SK-N-SH (cell line): ENCODE measurements at regions not wholly inside any gene's neighbourhood (a gene's known extent, or its start where the extent isn't known, plus 50 kb on each side); places are given as distances from the start of the nearest gene placed in this dataset.

Experiments
- CTCF ChIA-PET: fragments of 300-600, 350-600 bp; formaldehyde crosslinking; extraction: SDS; loops from one replicate; lab custom pipeline; 2021; lab: Yijun Ruan, JAX
- POLR2A ChIA-PET: fragments of 350-600 bp; sonication (Branson Sonifier 250); formaldehyde crosslinking; extraction: SDS; loops from one replicate; lab custom pipeline; 2020; ENCODE audit warnings: antibody characterized with exemption, inconsistent platforms; lab: Yijun Ruan, JAX
- DNase-seq: peaks from one replicate; pipeline ENCODE4 v3.0.0; 2012
- H2AFZ ChIP-seq: fragments of 200-600 bp; sonication (generic); 2 replicates; pipeline ENCODE4 v1.8.1; 2016; ENCODE audit warnings: antibody characterized with exemption, mild to moderate bottlenecking, low read depth
- H3F3A ChIP-seq: fragments of 200-600 bp; sonication (generic); replicated peaks from 2 replicates; pipeline ENCODE3; 2016; ENCODE audit warnings: antibody characterized with exemption, mild to moderate bottlenecking; ENCODE audit not compliant: insufficient read depth
- H3K27ac ChIP-seq, 2 experiments: fragments of 200-500 bp in 1 of 2; fragments of 200-600 bp in 1 of 2; sonication (Bioruptor generic) in 1 of 2; sonication (generic), shearing (Covaris generic) in 1 of 2; 2 replicates each; pipeline versions ENCODE4 v1.5.1 to v1.6.1; 2014 to 2016; ENCODE audit warnings: low read depth in 2 of 2, inconsistent platforms in 1 of 2, low read length in 1 of 2, mild to moderate bottlenecking in 1 of 2, mixed read lengths in 1 of 2
- H3K27me3 ChIP-seq: fragments of 200-600 bp; sonication (generic), shearing (Covaris generic); 2 replicates; pipeline ENCODE4 v1.6.1; 2016; ENCODE audit warnings: mixed run types; ENCODE audit not compliant: insufficient read depth
- H3K36me3 ChIP-seq, 2 experiments: fragments of 200-500 bp in 1 of 2; fragments of 200-600 bp in 1 of 2; sonication (Bioruptor generic) in 1 of 2; sonication (generic) in 1 of 2; replicated peaks in 1 of 2; 2 replicates each; pipeline versions ENCODE3 to v1.5.1; 2014 to 2016; ENCODE audit warnings: low read length in 1 of 2, mild to moderate bottlenecking in 1 of 2; ENCODE audit not compliant: insufficient read depth in 2 of 2, control insufficient read depth in 1 of 2
- H3K4me1 ChIP-seq, 2 experiments: fragments of 200-500 bp in 1 of 2; fragments of 200-600 bp in 1 of 2; sonication (Bioruptor generic) in 1 of 2; sonication (generic), shearing (Covaris generic) in 1 of 2; 2 replicates each; pipeline versions ENCODE4 v1.5.1 to v1.6.1; 2014 to 2016; ENCODE audit warnings: low read depth in 1 of 2, low read length in 1 of 2, mixed run types in 1 of 2; ENCODE audit not compliant: insufficient read depth in 2 of 2, control insufficient read depth in 1 of 2
- H3K4me2 ChIP-seq: fragments of 200-600 bp; sonication (generic), shearing (Covaris generic); 2 replicates; pipeline ENCODE4 v1.6.1; 2017; ENCODE audit warnings: mixed run types
- H3K4me3 ChIP-seq, 2 experiments: fragments of 200-500 bp in 1 of 2; fragments of 200-600 bp in 1 of 2; sonication (Bioruptor generic) in 1 of 2; sonication (generic), shearing (Covaris generic) in 1 of 2; 2 replicates each; pipeline versions ENCODE4 v1.5.1 to v1.8.1; 2014 to 2016; ENCODE audit warnings: low read depth in 2 of 2, inconsistent platforms in 1 of 2, low read length in 1 of 2, mild to moderate bottlenecking in 1 of 2, mixed read lengths in 1 of 2, moderate library complexity in 1 of 2
- H3K79me2 ChIP-seq: fragments of 200-600 bp; sonication (generic); 2 replicates; pipeline ENCODE4 v1.8.1; 2017; ENCODE audit warnings: mild to moderate bottlenecking; ENCODE audit not compliant: insufficient read depth
- H3K9ac ChIP-seq: fragments of 200-600 bp; sonication (generic); 2 replicates; pipeline ENCODE4 v1.6.1; 2017; ENCODE audit warnings: mixed run types
- H3K9me2 ChIP-seq: fragments of 200-600 bp; sonication (generic); 2 replicates; pipeline ENCODE4 v1.6.1; 2017; ENCODE audit warnings: mixed run types
- H3K9me3 ChIP-seq: fragments of 200-600 bp; sonication (generic); 2 replicates; pipeline ENCODE4 v1.6.1; 2017; ENCODE audit warnings: mixed run types, mild to moderate bottlenecking, moderate library complexity
- H4K20me1 ChIP-seq: fragments of 200-600 bp; sonication (generic); 2 replicates; pipeline ENCODE4 v1.6.1; 2017; ENCODE audit warnings: mild to moderate bottlenecking, mixed run types; ENCODE audit not compliant: insufficient read depth
- CHD2 ChIP-seq: fragments of 150-350 bp; IDR thresholded peaks from 2 replicates; pipeline ENCODE4 v1.6.1; 2018; ENCODE audit warnings: low read length; ENCODE audit not compliant: partially characterized antibody
- ELF1 ChIP-seq: IDR thresholded peaks from 2 replicates; pipeline ENCODE4 v1.4.0; 2012
- GABPA ChIP-seq: IDR thresholded peaks from 2 replicates; pipeline ENCODE4 v1.4.0; 2012; ENCODE audit warnings: low read depth, mild to moderate bottlenecking
- GATA2 ChIP-seq: sonication (generic); formaldehyde crosslinking; IDR thresholded peaks from 2 replicates; pipeline ENCODE4 v1.5.0; 2020; ENCODE audit warnings: mild to moderate bottlenecking, missing genetic modification reagents
- JUND ChIP-seq: IDR thresholded peaks from 2 replicates; pipeline ENCODE4 v1.4.0; 2012
- MXI1 ChIP-seq: IDR thresholded peaks from 2 replicates; pipeline ENCODE4 v1.6.1; 2012; ENCODE audit warnings: mild to moderate bottlenecking, low read depth, low read length, improper control_type of control experiment
- NRF1 ChIP-seq: IDR thresholded peaks from 2 replicates; pipeline ENCODE4 v1.6.1; 2012; ENCODE audit warnings: low read depth, mild to moderate bottlenecking, low read length
- POLR2AphosphoS5 ChIP-seq: IDR thresholded peaks from 2 replicates; pipeline ENCODE4 v1.6.1; 2012; ENCODE audit warnings: low read depth, low read length
- RAD21 ChIP-seq: IDR thresholded peaks from 2 replicates; pipeline ENCODE4 v1.6.1; 2012; ENCODE audit warnings: mild to moderate bottlenecking, low read length
- SIN3A ChIP-seq: IDR thresholded peaks from 2 replicates; pipeline ENCODE4 v1.6.1; 2012; ENCODE audit warnings: low read depth, mild to moderate bottlenecking, low read length, moderate library complexity, borderline replicate concordance
- TAF1 ChIP-seq: IDR thresholded peaks from 2 replicates; pipeline ENCODE4 v1.6.1; 2012; ENCODE audit warnings: low read depth, mild to moderate bottlenecking, low read length, moderate library complexity, borderline replicate concordance
- TCF12 ChIP-seq: IDR thresholded peaks from 2 replicates; pipeline ENCODE4 v1.4.0; 2012
- TEAD4 ChIP-seq: IDR thresholded peaks from 2 replicates; pipeline ENCODE4 v1.4.0; 2012; ENCODE audit warnings: mild to moderate bottlenecking, borderline replicate concordance; ENCODE audit not compliant: insufficient read depth
- WGBS: methylation state at CpG from one replicate; pipeline ENCODE4 v1.1.6; 2017; ENCODE audit warnings: low lambda C conversion rate; 5-methylcytosine and 5-hydroxymethylcytosine counted together
- TF ChIP-seq, protein P1 (sequence below): IDR thresholded peaks from 2 replicates; pipeline ENCODE4 v1.4.0; 2012; ENCODE audit warnings: low read depth, borderline replicate concordance
- TF ChIP-seq, protein P2 (sequence below): fragments of 200-600 bp; sonication (generic); IDR thresholded peaks from 2 replicates; pipeline ENCODE4 v1.6.1; 2017; ENCODE audit warnings: antibody characterized with exemption, mild to moderate bottlenecking, moderate library complexity
- TF ChIP-seq, protein P3 (sequence below): IDR thresholded peaks from 2 replicates; pipeline ENCODE4 v1.6.1; 2012; ENCODE audit warnings: mild to moderate bottlenecking, low read depth, low read length, moderate library complexity
- TF ChIP-seq, protein P4 (sequence below): IDR thresholded peaks from 2 replicates; pipeline ENCODE4 v1.4.0; 2012; ENCODE audit warnings: low read depth
- TF ChIP-seq, protein P5 (sequence below): IDR thresholded peaks from 2 replicates; pipeline ENCODE4 v1.4.0; 2012; ENCODE audit warnings: low read depth, borderline replicate concordance

DNA sequence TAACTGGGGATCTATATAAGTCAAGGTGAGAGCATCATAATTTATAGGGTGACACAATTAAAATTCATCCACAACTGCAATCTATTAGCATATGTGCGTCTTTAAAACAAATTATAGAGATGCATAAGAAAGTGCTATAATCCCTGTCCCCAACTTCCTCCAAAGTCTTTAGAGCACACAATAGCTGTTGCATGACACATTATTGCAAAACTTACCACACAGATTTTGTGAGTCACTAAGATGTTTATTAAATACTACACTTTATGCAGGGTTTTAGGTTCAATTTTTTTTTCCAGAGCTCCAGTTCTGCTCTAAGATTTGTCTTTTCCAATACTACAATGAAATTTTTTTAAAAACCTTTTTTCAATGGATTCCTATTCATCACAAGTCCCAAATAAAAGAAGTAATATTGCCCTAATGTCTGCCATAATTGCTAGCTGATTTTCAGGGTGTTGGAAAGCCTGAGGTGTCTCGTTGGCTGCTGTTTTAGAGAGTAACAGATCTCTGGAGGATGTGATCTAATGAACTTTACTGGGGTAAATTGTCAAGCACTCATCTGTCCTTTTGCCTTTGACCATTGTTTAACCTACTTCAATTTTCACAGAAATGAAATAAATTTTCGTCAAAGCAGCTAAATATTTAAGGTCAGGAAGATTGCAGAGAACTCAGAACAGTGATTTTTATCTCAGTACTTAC, 250.5 kb upstream of the NETO1 start:
- Histone ChIP-seq H3K4me3 (no peak overlapping the region), H3F3A (no peaks in the 10 kb centered on the region), H3K4me1 (no peaks in the 10 kb centered on the region), H3K9me2 (no peaks in the 10 kb centered on the region), H3K79me2 (no peaks in the 10 kb centered on the region), H3K9ac (no peak overlapping the region), H3K9me3 (no peaks in the 10 kb centered on the region), H3K27ac (no peak overlapping the region), H3K36me3 (no peaks in the 10 kb centered on the region), H3K4me2 (no peak overlapping the region), H4K20me1 (no peaks in the 10 kb centered on the region), H2AFZ (no peak overlapping the region), H3K27me3 (peaks cover 4% of the 10 kb centered on the region; the same call in 1 of the 2 replicates)
- DNase-seq, result no peak
- ChIA-PET POLR2A (no interaction called here), CTCF (no interaction called here)
- TF ChIP-seq SIN3A (no peak), ELF1 (no peak), POLR2AphosphoS5 (no peak), JUND (no peak)
- 7% methylated on average over 3 of the region's 3 CpGs for WGBS

DNA sequence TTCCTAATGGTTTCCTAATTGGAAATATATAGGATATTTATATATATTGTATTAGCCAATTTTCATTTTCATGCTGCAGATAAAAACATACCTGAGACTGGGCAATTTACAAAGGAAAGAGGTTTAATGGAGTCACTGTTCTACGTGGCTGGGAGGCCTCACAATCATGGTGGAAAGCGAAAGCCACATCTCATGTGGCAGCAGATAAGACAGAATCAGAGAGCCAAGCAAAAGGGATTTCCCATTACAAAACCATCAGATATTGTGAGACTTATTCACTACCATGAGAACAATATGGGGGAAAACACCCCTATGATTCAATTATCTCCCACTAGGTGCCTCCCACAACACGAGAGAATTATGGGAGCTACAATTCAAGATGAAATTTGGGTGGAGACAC, 242.5 kb upstream of the NETO1 start:
- Histone ChIP-seq H3K4me1 (no peaks in the 10 kb centered on the region), H3K27me3 (no peaks in the 10 kb centered on the region), H4K20me1 (no peaks in the 10 kb centered on the region), H3K4me3 (no peak overlapping the region)
- CTCF ChIA-PET, result no interaction called here
- TF ChIP-seq CHD2, result no peak
- no peak for TF ChIP-seq RAD21
- TF ChIP-seq JUND, result no peak
- TF ChIP-seq, protein P1, sequence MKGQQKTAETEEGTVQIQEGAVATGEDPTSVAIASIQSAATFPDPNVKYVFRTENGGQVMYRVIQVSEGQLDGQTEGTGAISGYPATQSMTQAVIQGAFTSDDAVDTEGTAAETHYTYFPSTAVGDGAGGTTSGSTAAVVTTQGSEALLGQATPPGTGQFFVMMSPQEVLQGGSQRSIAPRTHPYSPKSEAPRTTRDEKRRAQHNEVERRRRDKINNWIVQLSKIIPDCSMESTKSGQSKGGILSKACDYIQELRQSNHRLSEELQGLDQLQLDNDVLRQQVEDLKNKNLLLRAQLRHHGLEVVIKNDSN, result no peak
- TF ChIP-seq TCF12, result no peak
- TF ChIP-seq NRF1, result no peak
- TF ChIP-seq SIN3A, result no peak
- TF ChIP-seq MXI1, result no peak
- no peak for TF ChIP-seq GATA2
- no peak for TF ChIP-seq TAF1
- TF ChIP-seq GABPA, result no peak
- no peak for TF ChIP-seq TEAD4
- TF ChIP-seq, protein P2, sequence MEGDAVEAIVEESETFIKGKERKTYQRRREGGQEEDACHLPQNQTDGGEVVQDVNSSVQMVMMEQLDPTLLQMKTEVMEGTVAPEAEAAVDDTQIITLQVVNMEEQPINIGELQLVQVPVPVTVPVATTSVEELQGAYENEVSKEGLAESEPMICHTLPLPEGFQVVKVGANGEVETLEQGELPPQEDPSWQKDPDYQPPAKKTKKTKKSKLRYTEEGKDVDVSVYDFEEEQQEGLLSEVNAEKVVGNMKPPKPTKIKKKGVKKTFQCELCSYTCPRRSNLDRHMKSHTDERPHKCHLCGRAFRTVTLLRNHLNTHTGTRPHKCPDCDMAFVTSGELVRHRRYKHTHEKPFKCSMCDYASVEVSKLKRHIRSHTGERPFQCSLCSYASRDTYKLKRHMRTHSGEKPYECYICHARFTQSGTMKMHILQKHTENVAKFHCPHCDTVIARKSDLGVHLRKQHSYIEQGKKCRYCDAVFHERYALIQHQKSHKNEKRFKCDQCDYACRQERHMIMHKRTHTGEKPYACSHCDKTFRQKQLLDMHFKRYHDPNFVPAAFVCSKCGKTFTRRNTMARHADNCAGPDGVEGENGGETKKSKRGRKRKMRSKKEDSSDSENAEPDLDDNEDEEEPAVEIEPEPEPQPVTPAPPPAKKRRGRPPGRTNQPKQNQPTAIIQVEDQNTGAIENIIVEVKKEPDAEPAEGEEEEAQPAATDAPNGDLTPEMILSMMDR, result no peak
- TF ChIP-seq, protein P3, sequence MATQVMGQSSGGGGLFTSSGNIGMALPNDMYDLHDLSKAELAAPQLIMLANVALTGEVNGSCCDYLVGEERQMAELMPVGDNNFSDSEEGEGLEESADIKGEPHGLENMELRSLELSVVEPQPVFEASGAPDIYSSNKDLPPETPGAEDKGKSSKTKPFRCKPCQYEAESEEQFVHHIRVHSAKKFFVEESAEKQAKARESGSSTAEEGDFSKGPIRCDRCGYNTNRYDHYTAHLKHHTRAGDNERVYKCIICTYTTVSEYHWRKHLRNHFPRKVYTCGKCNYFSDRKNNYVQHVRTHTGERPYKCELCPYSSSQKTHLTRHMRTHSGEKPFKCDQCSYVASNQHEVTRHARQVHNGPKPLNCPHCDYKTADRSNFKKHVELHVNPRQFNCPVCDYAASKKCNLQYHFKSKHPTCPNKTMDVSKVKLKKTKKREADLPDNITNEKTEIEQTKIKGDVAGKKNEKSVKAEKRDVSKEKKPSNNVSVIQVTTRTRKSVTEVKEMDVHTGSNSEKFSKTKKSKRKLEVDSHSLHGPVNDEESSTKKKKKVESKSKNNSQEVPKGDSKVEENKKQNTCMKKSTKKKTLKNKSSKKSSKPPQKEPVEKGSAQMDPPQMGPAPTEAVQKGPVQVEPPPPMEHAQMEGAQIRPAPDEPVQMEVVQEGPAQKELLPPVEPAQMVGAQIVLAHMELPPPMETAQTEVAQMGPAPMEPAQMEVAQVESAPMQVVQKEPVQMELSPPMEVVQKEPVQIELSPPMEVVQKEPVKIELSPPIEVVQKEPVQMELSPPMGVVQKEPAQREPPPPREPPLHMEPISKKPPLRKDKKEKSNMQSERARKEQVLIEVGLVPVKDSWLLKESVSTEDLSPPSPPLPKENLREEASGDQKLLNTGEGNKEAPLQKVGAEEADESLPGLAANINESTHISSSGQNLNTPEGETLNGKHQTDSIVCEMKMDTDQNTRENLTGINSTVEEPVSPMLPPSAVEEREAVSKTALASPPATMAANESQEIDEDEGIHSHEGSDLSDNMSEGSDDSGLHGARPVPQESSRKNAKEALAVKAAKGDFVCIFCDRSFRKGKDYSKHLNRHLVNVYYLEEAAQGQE, result no peak
- TF ChIP-seq, protein P4, sequence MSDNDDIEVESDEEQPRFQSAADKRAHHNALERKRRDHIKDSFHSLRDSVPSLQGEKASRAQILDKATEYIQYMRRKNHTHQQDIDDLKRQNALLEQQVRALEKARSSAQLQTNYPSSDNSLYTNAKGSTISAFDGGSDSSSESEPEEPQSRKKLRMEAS, result no peak
- TF ChIP-seq, protein P5, sequence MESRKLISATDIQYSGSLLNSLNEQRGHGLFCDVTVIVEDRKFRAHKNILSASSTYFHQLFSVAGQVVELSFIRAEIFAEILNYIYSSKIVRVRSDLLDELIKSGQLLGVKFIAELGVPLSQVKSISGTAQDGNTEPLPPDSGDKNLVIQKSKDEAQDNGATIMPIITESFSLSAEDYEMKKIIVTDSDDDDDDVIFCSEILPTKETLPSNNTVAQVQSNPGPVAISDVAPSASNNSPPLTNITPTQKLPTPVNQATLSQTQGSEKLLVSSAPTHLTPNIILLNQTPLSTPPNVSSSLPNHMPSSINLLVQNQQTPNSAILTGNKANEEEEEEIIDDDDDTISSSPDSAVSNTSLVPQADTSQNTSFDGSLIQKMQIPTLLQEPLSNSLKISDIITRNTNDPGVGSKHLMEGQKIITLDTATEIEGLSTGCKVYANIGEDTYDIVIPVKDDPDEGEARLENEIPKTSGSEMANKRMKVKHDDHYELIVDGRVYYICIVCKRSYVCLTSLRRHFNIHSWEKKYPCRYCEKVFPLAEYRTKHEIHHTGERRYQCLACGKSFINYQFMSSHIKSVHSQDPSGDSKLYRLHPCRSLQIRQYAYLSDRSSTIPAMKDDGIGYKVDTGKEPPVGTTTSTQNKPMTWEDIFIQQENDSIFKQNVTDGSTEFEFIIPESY, result no peak
- TF ChIP-seq, all 33 proteins: peak for 0
- H3F3A ChIP-seq, result no peaks in the 10 kb centered on the region
- no peaks in the 10 kb centered on the region for H3K36me3 ChIP-seq
- no peaks in the 10 kb centered on the region for H3K9me2 ChIP-seq
- no peak overlapping the region for H3K4me2 ChIP-seq
- no peak overlapping the region for H3K9ac ChIP-seq
- POLR2A ChIA-PET, result no interaction called here
- DNase-seq, result no peak
- WGBS, result 2% methylated on average over 3 of the region's 3 CpGs
- no peaks in the 10 kb centered on the region for H3K9me3 ChIP-seq
- no peaks in the 10 kb centered on the region for H3K79me2 ChIP-seq
- H2AFZ ChIP-seq, result 0 out of 2 replicates have a peak overlapping the region, but pooled peaks have one; percentile 14
- no peak overlapping the region for H3K27ac ChIP-seq
